GM12891 (cell line): ENCODE measurements at regions not wholly inside any gene's neighbourhood (a gene's known extent, or its start where the extent isn't known, plus 50 kb on each side); places are given as distances from the start of the nearest gene placed in this dataset.

Experiments used
- POLR2A ChIP-seq: IDR thresholded peaks from 2 replicates; pipeline ENCODE4 v1.6.1; 2011; ENCODE audit warnings: low read depth, low read length, control low read depth
- POLR2AphosphoS5 ChIP-seq: IDR thresholded peaks from 2 replicates; pipeline ENCODE4 v1.6.1; 2011; ENCODE audit warnings: low read depth, low read length, control low read depth
- SPI1 ChIP-seq: IDR thresholded peaks from 2 replicates; pipeline ENCODE4 v1.6.1; 2011; ENCODE audit warnings: low read depth, low read length, control low read depth

DNA sequence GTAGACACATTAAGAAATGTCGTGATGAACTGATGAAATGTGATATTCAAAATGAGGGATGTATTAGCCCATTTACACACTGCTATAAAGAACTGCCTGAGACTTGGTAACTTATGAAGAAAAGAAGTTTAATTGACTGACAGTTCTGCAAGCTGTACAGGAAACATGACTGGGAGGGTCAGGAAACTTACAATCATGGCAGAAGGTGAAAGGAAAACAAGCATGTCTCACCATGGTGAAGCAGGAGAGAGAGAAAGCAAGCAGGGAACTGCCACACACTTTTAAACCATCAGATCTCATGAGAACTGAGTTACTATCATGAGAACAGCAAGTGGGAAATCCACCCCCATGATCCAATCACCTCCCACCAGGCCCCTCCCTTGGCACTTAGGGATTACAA, 1010.8 kb upstream of the CELF4 start:
- no peak for TF ChIP-seq POLR2AphosphoS5
- TF ChIP-seq POLR2A: no peak
- no peak for TF ChIP-seq SPI1
